Retina (tissue), 1 donor: ENCODE measurements at regions not wholly inside any gene's neighbourhood (a gene's known extent, or its start where the extent isn't known, plus 50 kb on each side); places are given as distances from the start of the nearest gene placed in this dataset.

ENCODE experiments used
- DNase-seq: peaks from one replicate; pipeline ENCODE4 v3.0.0-alpha.2; 2016

GRCh38 chr11:22433517-22433916 lies 95.3 kb downstream of the SLC17A6 start:
- no peak for DNase-seq

GRCh38 chr11:22433094-22433455 lies 94.9 kb downstream of the SLC17A6 start:
- no peak for DNase-seq

GRCh38 chr11:22432291-22433093 lies 94.3 kb downstream of the SLC17A6 start:
- peak; percentile 98 for DNase-seq

GRCh38 chr11:22431106-22431505 lies 92.9 kb downstream of the SLC17A6 start:
- DNase-seq = peak; percentile 44

GRCh38 chr11:22430639-22431038 lies 92.5 kb downstream of the SLC17A6 start:
- DNase-seq = no peak

GRCh38 chr11:22430141-22430541 lies 92.0 kb downstream of the SLC17A6 start:
- DNase-seq = peak; percentile 5
